IPS-18c (cell line): ENCODE measurements at regions not wholly inside any gene's neighbourhood (a gene's known extent, or its start where the extent isn't known, plus 50 kb on each side); places are given as distances from the start of the nearest gene placed in this dataset.

Experiments
- H3K4me3 ChIP-seq: 2 replicates; pipeline ENCODE4 v1.7.0; 2013; ENCODE audit warnings: low read depth, mild to moderate bottlenecking, low read length, moderate library complexity; ENCODE audit not compliant: insufficient read depth
- H3K9me3 ChIP-seq: one replicate; pipeline ENCODE4 v1.6.1; 2013; ENCODE audit warnings: mild to moderate bottlenecking, low read length, moderate library complexity; ENCODE audit not compliant: control insufficient read depth, insufficient read depth

- H3K4me3 ChIP-seq, result no peak overlapping the region
- no peaks in the 10 kb centered on the region for H3K9me3 ChIP-seq
Measured at GRCh38 chr18:77651441-77651840, 401.8 kb downstream of the GALR1 start.

- Histone ChIP-seq H3K4me3 (no peak overlapping the region), H3K9me3 (no peaks in the 10 kb centered on the region)
Measured at GRCh38 chr18:77653792-77654191, 404.1 kb downstream of the GALR1 start.

- Histone ChIP-seq H3K4me3 (no peak overlapping the region), H3K9me3 (no peaks in the 10 kb centered on the region)
Measured at GRCh38 chr18:77654302-77654701, 404.7 kb downstream of the GALR1 start.

- H3K4me3 ChIP-seq, result no peak overlapping the region
- H3K9me3 ChIP-seq, result no peaks in the 10 kb centered on the region
Measured at GRCh38 chr18:77657651-77658298, 408.1 kb downstream of the GALR1 start.

- no peaks in the 10 kb centered on the region for H3K9me3 ChIP-seq
Measured at GRCh38 chr18:77658299-77658662, 408.6 kb downstream of the GALR1 start.

GRCh38 chr18:77658751-77659448, 409.3 kb downstream of the GALR1 start:
- Histone ChIP-seq H3K4me3 (no peak overlapping the region), H3K9me3 (no peaks in the 10 kb centered on the region)

More at GRCh38 chr18:77658299-77658662, 408.6 kb downstream of the GALR1 start:
- no peak overlapping the region for H3K4me3 ChIP-seq

GRCh38 chr18:77666613-77667012, 417.0 kb downstream of the GALR1 start:
- no peaks in the 10 kb centered on the region for H3K9me3 ChIP-seq

GRCh38 chr18:77668219-77668618, 418.6 kb downstream of the GALR1 start:
- H3K4me3 ChIP-seq, result no peak overlapping the region
- H3K9me3 ChIP-seq, result no peaks in the 10 kb centered on the region

More at GRCh38 chr18:77666613-77667012, 417.0 kb downstream of the GALR1 start:
- no peak overlapping the region for H3K4me3 ChIP-seq

GRCh38 chr18:77669331-77669730, 419.7 kb downstream of the GALR1 start:
- Histone ChIP-seq H3K4me3 (no peak overlapping the region), H3K9me3 (no peaks in the 10 kb centered on the region)

- no peak overlapping the region for H3K4me3 ChIP-seq
- no peaks in the 10 kb centered on the region for H3K9me3 ChIP-seq
Measured at GRCh38 chr18:77671456-77672167, 422.0 kb downstream of the GALR1 start.

GRCh38 chr18:77676910-77677309, 427.3 kb downstream of the GALR1 start:
- Histone ChIP-seq H3K9me3 (no peaks in the 10 kb centered on the region), H3K4me3 (no peak overlapping the region)

- no peak overlapping the region for H3K4me3 ChIP-seq
- H3K9me3 ChIP-seq, result no peaks in the 10 kb centered on the region
Measured at GRCh38 chr18:77677536-77677935, 427.9 kb downstream of the GALR1 start.

- Histone ChIP-seq H3K4me3 (no peak overlapping the region), H3K9me3 (no peaks in the 10 kb centered on the region)
Measured at GRCh38 chr18:77679869-77680268, 430.2 kb downstream of the GALR1 start.

- H3K4me3 ChIP-seq, result no peak overlapping the region
- H3K9me3 ChIP-seq, result no peaks in the 10 kb centered on the region
Measured at GRCh38 chr18:77700051-77700450, 450.4 kb downstream of the GALR1 start.

GRCh38 chr18:77701977-77702376, 452.3 kb downstream of the GALR1 start:
- H3K4me3 ChIP-seq, result no peak overlapping the region
- no peaks in the 10 kb centered on the region for H3K9me3 ChIP-seq

- H3K9me3 ChIP-seq, result no peaks in the 10 kb centered on the region
Measured at GRCh38 chr18:77702686-77703085, 453.0 kb downstream of the GALR1 start.

GRCh38 chr18:77705301-77705700, 455.7 kb downstream of the GALR1 start:
- no peaks in the 10 kb centered on the region for H3K9me3 ChIP-seq

More at GRCh38 chr18:77702686-77703085, 453.0 kb downstream of the GALR1 start:
- no peak overlapping the region for H3K4me3 ChIP-seq

More at GRCh38 chr18:77705301-77705700, 455.7 kb downstream of the GALR1 start:
- no peak overlapping the region for H3K4me3 ChIP-seq
